CD4-positive, CD25-positive, alpha-beta regulatory T cell (primary cell): ENCODE measurements at regions not wholly inside any gene's neighbourhood (a gene's known extent, or its start where the extent isn't known, plus 50 kb on each side); places are given as distances from the start of the nearest gene placed in this dataset.

ENCODE experiments used
- ATAC-seq, 2 donors: fragments of 150-1000 bp; cut with Tn5 transposase; one replicate each; pipeline ENCODE4 v1.10.0; 2021; ENCODE audit warnings: low read depth in 2 of 2, moderate number of reproducible peaks in 2 of 2, moderate library complexity in 1 of 2
- DNase-seq, 3 donors: peaks; one replicate each; pipeline versions ENCODE4 v3.0.0 to v3.0.0-alpha.2; 2012 to 2022; ENCODE audit warnings: mixed read lengths in 1 of 3
- H3K27ac ChIP-seq: one replicate; pipeline ENCODE4 v1.7.0; 2013; ENCODE audit warnings: mild to moderate bottlenecking, low read length; ENCODE audit not compliant: insufficient read depth, poor library complexity, severe bottlenecking
- H3K27me3 ChIP-seq: one replicate; pipeline ENCODE4 v1.7.0; 2013; ENCODE audit warnings: low read length; ENCODE audit not compliant: control insufficient read depth, insufficient read depth
- H3K36me3 ChIP-seq: one replicate; pipeline ENCODE4 v1.7.0; 2013; ENCODE audit warnings: mild to moderate bottlenecking, low read length, moderate library complexity; ENCODE audit not compliant: control insufficient read depth, insufficient read depth
- H3K4me1 ChIP-seq: 2 replicates; pipeline ENCODE4 v1.7.0; 2013; ENCODE audit warnings: mild to moderate bottlenecking, low read length; ENCODE audit not compliant: insufficient read depth, control insufficient read depth, poor library complexity, severe bottlenecking
- H3K4me3 ChIP-seq: one replicate; pipeline ENCODE4 v1.7.0; 2013; ENCODE audit warnings: low read depth, mild to moderate bottlenecking, low read length, moderate library complexity
- H3K9me3 ChIP-seq, 2 experiments: 1 replicate in 1 of 2; 2 replicates in 1 of 2; pipeline ENCODE4 v1.7.0; 2013; ENCODE audit warnings: low read length in 2 of 2, mild to moderate bottlenecking in 1 of 2, moderate library complexity in 1 of 2; ENCODE audit not compliant: control insufficient read depth in 2 of 2
- H3K27ac Mint-ChIP-seq, 3 donors: one replicate each; pipeline ENCODE4 v1.8.0; 2020 to 2022; ENCODE audit warnings: mild to moderate bottlenecking in 3 of 3, mixed read lengths in 3 of 3, moderate library complexity in 2 of 3
- H3K27me3 Mint-ChIP-seq: one replicate; pipeline ENCODE4 v1.8.0; 2022; ENCODE audit warnings: mild to moderate bottlenecking, mixed read lengths
- H3K36me3 Mint-ChIP-seq: one replicate; pipeline ENCODE4 v1.8.0; 2020; ENCODE audit warnings: mixed read lengths
- H3K4me1 Mint-ChIP-seq, 4 donors: one replicate each; pipeline ENCODE4 v1.8.0; 2020 to 2022; ENCODE audit warnings: mixed read lengths in 4 of 4, mild to moderate bottlenecking in 1 of 4
- H3K4me3 Mint-ChIP-seq, 4 donors: one replicate each; pipeline ENCODE4 v1.8.0; 2020 to 2022; ENCODE audit warnings: mild to moderate bottlenecking in 4 of 4, mixed read lengths in 4 of 4, moderate library complexity in 3 of 4
- H3K9me3 Mint-ChIP-seq, 7 donors: one replicate each; pipeline ENCODE4 v1.8.0; 2020 to 2022; ENCODE audit warnings: mixed read lengths in 7 of 7, mild to moderate bottlenecking in 3 of 7, moderate library complexity in 2 of 7

DNA sequence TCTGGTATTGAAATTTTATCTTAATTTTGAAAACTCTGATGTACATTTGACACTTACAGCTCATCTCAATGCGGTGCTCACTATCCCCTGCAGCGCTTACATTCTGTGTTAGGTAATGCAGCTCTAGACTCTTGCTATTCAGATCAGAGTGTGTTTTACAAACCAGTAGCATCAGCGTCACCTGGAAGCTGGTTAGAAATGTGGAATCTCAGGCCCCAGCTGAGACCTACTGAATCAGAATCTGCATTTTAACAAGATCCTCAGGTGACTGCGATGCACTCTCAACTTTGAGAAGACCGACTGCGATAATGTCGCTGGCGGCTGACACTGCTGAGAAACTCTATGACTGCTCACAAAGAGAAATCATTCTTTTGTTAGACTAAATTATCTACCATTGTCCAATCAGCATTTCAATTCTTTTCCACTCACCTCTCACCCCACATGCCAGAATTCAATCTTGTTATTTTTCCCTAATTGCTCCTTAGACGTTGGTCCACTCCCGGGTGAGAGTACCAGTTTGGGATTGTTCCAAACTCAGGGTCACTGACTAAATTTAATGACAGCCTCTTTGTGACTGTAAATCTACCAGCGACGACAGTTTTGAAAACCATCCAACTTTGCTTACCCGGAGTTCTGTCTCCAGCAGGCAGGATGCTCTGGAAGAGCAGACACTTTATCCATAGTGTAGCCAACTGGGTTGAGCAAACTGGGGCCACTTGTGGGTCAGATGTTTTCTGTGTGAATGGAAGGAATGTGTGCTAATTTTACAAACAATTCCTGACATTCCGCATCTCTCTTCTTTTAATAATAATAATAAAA lies 140.1 kb upstream of the BTBD3 start:
- Histone ChIP-seq H3K9me3 (no peaks in the 10 kb centered on the region), H3K36me3 (no peaks in the 10 kb centered on the region), H3K4me1 (no peaks in the 10 kb centered on the region), H3K27me3 (no peaks in the 10 kb centered on the region), H3K27ac (no peak overlapping the region), H3K4me3 (no peak overlapping the region)
- no peak for ATAC-seq
- Mint-ChIP-seq H3K4me3 (no peak overlapping the region), H3K27me3 (no peaks in the 10 kb centered on the region), H3K4me1 (no peaks in the 10 kb centered on the region), H3K36me3 (no peaks in the 10 kb centered on the region), H3K9me3 (peaks cover 4 to 29% (median 8%) of the 10 kb centered on the region in 7 donors), H3K27ac (no peak overlapping the region)
- no peak for DNase-seq

DNA sequence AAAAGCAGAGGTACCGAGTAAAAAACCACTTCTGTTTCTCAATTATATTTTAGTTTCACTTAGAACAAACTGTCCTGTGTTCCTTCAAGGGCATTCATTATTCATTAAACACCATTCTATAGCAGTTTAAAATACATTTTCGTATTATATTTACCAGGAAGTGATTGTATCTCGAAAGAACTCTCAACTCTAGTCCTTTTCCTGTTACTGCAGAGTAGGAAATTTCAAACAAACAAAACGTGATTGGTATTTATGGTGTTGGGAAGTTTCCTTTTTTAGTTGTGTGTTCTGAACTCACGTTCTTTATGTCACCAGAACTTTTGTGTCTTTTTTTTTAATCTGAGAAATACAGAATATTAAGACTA lies 139.5 kb upstream of the BTBD3 start:
- Mint-ChIP-seq H3K27me3 (no peaks in the 10 kb centered on the region), H3K36me3 (no peaks in the 10 kb centered on the region), H3K4me1 (no peaks in the 10 kb centered on the region), H3K4me3 (no peak overlapping the region), H3K9me3 (peaks cover 4 to 25% (median 6%) of the 10 kb centered on the region in 7 donors), H3K27ac (no peak overlapping the region)
- Histone ChIP-seq H3K9me3 (no peaks in the 10 kb centered on the region), H3K4me1 (no peaks in the 10 kb centered on the region), H3K27me3 (no peaks in the 10 kb centered on the region), H3K27ac (no peak overlapping the region), H3K4me3 (no peak overlapping the region), H3K36me3 (no peaks in the 10 kb centered on the region)
- no peak for ATAC-seq
- DNase-seq: no peak

DNA sequence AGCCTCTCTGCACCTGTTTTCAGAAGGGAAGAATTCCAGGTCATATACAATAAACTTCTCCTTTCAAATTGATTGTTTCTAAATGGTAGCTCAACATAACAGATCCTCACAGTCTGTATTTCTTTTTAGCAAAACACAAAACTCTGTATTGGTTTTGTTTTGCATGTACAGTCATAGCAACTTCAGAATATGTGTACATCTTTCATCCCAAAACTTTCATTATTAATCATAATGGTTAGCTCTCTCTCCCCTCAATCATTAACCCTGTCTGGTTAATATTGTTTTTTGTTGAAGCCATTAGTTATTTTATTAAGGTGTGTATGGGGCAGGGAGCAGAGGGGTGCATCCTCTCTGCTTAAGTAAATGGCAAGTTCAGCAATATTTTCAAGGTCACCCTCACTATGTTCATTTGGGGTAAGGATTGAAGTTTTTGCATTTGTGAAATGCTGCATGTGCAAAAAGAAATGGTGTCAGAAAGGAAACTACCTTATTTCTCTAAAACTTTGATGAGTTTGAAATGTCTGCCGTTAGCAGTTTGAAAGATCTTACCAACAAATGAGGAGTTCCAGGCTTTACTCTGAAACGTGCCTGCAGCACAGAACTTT lies 136.8 kb upstream of the BTBD3 start:
- peaks cover 0 to 26% (median 7%) of the 10 kb centered on the region in 7 donors for H3K9me3 Mint-ChIP-seq
- Histone ChIP-seq H3K4me3 (no peak overlapping the region), H3K27ac (no peak overlapping the region), H3K9me3 (no peaks in the 10 kb centered on the region), H3K36me3 (no peaks in the 10 kb centered on the region), H3K4me1 (no peaks in the 10 kb centered on the region), H3K27me3 (no peaks in the 10 kb centered on the region)
- H3K27me3 Mint-ChIP-seq: no peaks in the 10 kb centered on the region
- no peaks in the 10 kb centered on the region for H3K4me1 Mint-ChIP-seq
- no peak for DNase-seq
- H3K27ac Mint-ChIP-seq: no peak overlapping the region
- H3K36me3 Mint-ChIP-seq: no peaks in the 10 kb centered on the region
- H3K4me3 Mint-ChIP-seq: no peak overlapping the region
- ATAC-seq: no peak

DNA sequence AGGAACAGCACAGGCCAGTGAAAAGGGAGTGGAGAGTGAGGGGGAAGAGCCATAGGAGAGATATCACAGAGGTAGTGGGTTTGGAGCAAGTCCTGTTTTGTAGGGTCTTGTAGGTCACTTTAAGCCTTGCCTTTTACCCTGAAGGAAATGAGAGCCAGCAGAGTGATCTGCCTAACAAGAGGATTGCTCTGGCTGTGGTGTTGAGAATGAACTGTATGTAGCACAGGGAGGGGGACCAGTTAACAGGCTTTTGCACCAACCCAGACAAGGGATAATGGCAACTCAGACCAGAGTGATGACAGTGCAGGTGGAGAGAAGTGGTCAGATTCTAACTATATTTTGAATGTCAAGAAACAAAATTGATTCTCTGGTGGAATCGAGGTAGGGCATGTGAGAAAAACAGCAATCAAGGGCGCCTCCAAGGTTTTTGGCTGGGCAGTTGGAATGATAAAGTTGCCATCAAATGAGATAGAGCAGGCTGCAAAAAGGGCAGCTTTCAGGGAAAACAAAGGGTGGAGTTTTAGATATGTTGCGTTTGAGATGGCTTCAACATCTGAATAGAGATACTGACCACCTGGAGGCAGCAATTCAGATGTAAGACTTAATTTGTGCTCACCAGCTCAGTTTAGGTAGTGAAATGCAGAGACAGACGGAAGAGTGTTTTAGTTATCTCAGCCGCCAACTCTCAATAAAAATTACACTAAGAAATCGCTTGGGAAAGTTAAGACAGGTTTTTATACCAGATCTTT lies 134.4 kb upstream of the BTBD3 start:
- H3K27ac ChIP-seq: no peak overlapping the region
- H3K36me3 Mint-ChIP-seq: no peaks in the 10 kb centered on the region
- no peaks in the 10 kb centered on the region for H3K27me3 Mint-ChIP-seq
- H3K27ac Mint-ChIP-seq: no peak overlapping the region
- H3K9me3 Mint-ChIP-seq: peaks cover 0 to 22% (median 5%) of the 10 kb centered on the region in 7 donors
- no peak overlapping the region for H3K4me3 ChIP-seq
- no peak for DNase-seq
- no peak overlapping the region for H3K4me3 Mint-ChIP-seq
- H3K36me3 ChIP-seq: no peaks in the 10 kb centered on the region
- peaks cover 0 to 5% (median 0%) of the 10 kb centered on the region in 4 donors for H3K4me1 Mint-ChIP-seq
- no peaks in the 10 kb centered on the region for H3K9me3 ChIP-seq
- no peaks in the 10 kb centered on the region for H3K27me3 ChIP-seq
- ATAC-seq: no peak
- no peaks in the 10 kb centered on the region for H3K4me1 ChIP-seq

DNA sequence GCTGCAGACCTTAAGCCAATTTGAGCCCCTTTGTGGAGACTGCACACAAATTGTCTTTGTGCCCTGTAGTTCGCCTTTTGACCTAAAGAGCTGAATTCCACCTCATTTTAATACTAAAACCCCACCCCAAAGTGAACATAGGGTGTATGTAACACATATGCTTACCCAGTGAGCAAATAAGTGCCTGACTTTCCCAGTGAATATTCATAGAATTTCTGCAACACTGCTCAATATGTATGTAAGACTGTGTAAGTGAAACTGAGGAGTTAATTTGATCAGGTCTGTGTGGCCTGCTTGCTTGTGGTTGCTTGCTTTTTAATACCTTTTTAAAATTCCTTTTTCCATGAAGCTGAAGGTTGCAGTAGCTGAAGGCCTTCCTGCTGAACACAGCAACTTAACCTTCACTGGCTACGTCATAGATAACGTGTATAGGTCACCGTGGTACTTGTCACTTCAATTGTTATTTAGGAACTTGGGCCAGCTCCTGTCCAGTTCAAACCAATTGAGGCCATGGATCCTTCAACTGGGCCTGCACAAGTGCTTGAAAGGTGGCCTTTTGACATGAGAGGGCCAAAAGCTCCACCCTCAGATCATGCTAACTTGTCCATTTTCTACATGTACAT lies 131.7 kb upstream of the BTBD3 start:
- Histone ChIP-seq H3K36me3 (no peaks in the 10 kb centered on the region), H3K27me3 (no peaks in the 10 kb centered on the region), H3K9me3 (no peaks in the 10 kb centered on the region), H3K27ac (no peak overlapping the region), H3K4me3 (no peak overlapping the region), H3K4me1 (no peaks in the 10 kb centered on the region)
- Mint-ChIP-seq H3K9me3 (peaks cover 0 to 17% (median 5%) of the 10 kb centered on the region in 7 donors), H3K4me3 (no peak overlapping the region), H3K27ac (no peak overlapping the region), H3K4me1 (peaks cover 0 to 5% (median 0%) of the 10 kb centered on the region in 4 donors), H3K36me3 (no peaks in the 10 kb centered on the region), H3K27me3 (no peaks in the 10 kb centered on the region)
- no peak for ATAC-seq
- DNase-seq: no peak

GRCh38 chr20:11790046-11790445 lies 127.6 kb upstream of the BTBD3 start:
- H3K4me3 Mint-ChIP-seq: no peak overlapping the region
- no peak overlapping the region for H3K4me3 ChIP-seq
- no peak for ATAC-seq
- H3K9me3 Mint-ChIP-seq: peaks cover 0 to 16% (median 3%) of the 10 kb centered on the region in 7 donors
- peaks cover 0 to 5% (median 0%) of the 10 kb centered on the region in 4 donors for H3K4me1 Mint-ChIP-seq
- no peaks in the 10 kb centered on the region for H3K27me3 Mint-ChIP-seq
- no peaks in the 10 kb centered on the region for H3K36me3 Mint-ChIP-seq
- no peaks in the 10 kb centered on the region for H3K27me3 ChIP-seq
- H3K4me1 ChIP-seq: no peaks in the 10 kb centered on the region
- H3K27ac ChIP-seq: no peak overlapping the region
- H3K36me3 ChIP-seq: no peaks in the 10 kb centered on the region
- no peak for DNase-seq
- no peaks in the 10 kb centered on the region for H3K9me3 ChIP-seq
- H3K27ac Mint-ChIP-seq: no peak overlapping the region

- Mint-ChIP-seq H3K27ac (no peak overlapping the region), H3K9me3 (peaks cover 3 to 16% (median 5%) of the 10 kb centered on the region in 7 donors), H3K4me1 (peaks cover 0 to 5% (median 0%) of the 10 kb centered on the region in 4 donors), H3K27me3 (no peaks in the 10 kb centered on the region), H3K4me3 (no peak overlapping the region), H3K36me3 (no peaks in the 10 kb centered on the region)
- Histone ChIP-seq H3K27ac (no peak overlapping the region), H3K36me3 (no peaks in the 10 kb centered on the region), H3K4me3 (no peak overlapping the region), H3K27me3 (no peaks in the 10 kb centered on the region), H3K4me1 (no peaks in the 10 kb centered on the region), H3K9me3 (peaks cover 0 to 4% of the 10 kb centered on the region in 2 experiments)
- ATAC-seq (no peak), DNase-seq (no peak)
These were observed 126.4 kb upstream of the BTBD3 start for GRCh38 chr20:11791316-11791715.
